A673 (cell line): ENCODE measurements at regions not wholly inside any gene's neighbourhood (a gene's known extent, or its start where the extent isn't known, plus 50 kb on each side); places are given as distances from the start of the nearest gene placed in this dataset.
"Not testable (repeated sequence)": the region's sequence is repeated elsewhere in the genome, so short reads cannot be mapped to it uniquely, and the experiment has no call there.

Experiments
- CTCF ChIP-seq: fragments of 300-800, 200-600 bp; sonication (generic); conservative IDR thresholded peaks from 2 replicates; pipeline ENCODE4 v1.5.1; 2017; ENCODE audit warnings: low read depth, mild to moderate bottlenecking, antibody characterized with exemption, low read length, moderate library complexity, mixed read lengths
- EZH2 ChIP-seq: fragments of 200-600 bp; sonication (generic); IDR thresholded peaks from 2 replicates; pipeline ENCODE4 v1.6.1; 2017; ENCODE audit warnings: borderline replicate concordance, low read depth, mild to moderate bottlenecking, mixed read lengths, antibody characterized with exemption, low read length; ENCODE audit not compliant: poor library complexity, severe bottlenecking

- not testable (repeated sequence) for TF ChIP-seq EZH2, CTCF
These were observed 79.0 kb upstream of the SALL1 start for GRCh38 chr16:51230035-51230434.
